NT2/D1 (cell line): ENCODE measurements at regions not wholly inside any gene's neighbourhood (a gene's known extent, or its start where the extent isn't known, plus 50 kb on each side); places are given as distances from the start of the nearest gene placed in this dataset.

Experiments used
- DNase-seq: peaks from one replicate; pipeline ENCODE4 v3.0.0-alpha.2; 2011; ENCODE audit warnings: low read depth, low spot score
- H3K27me3 ChIP-seq: 2 replicates; pipeline ENCODE4 v1.6.0; 2011; ENCODE audit warnings: mild to moderate bottlenecking; ENCODE audit not compliant: insufficient read length, insufficient read depth
- H3K36me3 ChIP-seq: 2 replicates; pipeline ENCODE4 v1.6.1; 2011; ENCODE audit warnings: mild to moderate bottlenecking, low read length, mixed read lengths; ENCODE audit not compliant: insufficient read depth, insufficient read length
- H3K4me1 ChIP-seq: 2 replicates; pipeline ENCODE4 v1.5.1; 2011; ENCODE audit not compliant: insufficient read depth, insufficient read length
- H3K4me3 ChIP-seq: 2 replicates; pipeline ENCODE4 v1.5.1; 2011; ENCODE audit warnings: low read depth; ENCODE audit not compliant: insufficient read length
- H3K9ac ChIP-seq: 2 replicates; pipeline ENCODE4 v1.6.0; 2011; ENCODE audit warnings: low read depth; ENCODE audit not compliant: insufficient read length
- H3K9me3 ChIP-seq: 2 replicates; pipeline ENCODE4 v1.5.1; 2011; ENCODE audit warnings: mild to moderate bottlenecking, low read length; ENCODE audit not compliant: insufficient read depth
- SUZ12 ChIP-seq: IDR thresholded peaks from 2 replicates; pipeline ENCODE4 v1.6.1; 2011; ENCODE audit not compliant: insufficient read length, insufficient read depth; ENCODE audit errors: extremely low read depth
- YY1 ChIP-seq: IDR thresholded peaks from 2 replicates; pipeline ENCODE4 v1.6.1; 2011; ENCODE audit not compliant: insufficient read length, insufficient read depth
- ZNF274 ChIP-seq: IDR thresholded peaks from 2 replicates; pipeline ENCODE4 v1.6.1; 2011; ENCODE audit warnings: mild to moderate bottlenecking, low read depth, low read length

- no peaks in the 10 kb centered on the region for H3K36me3 ChIP-seq
- no peaks in the 10 kb centered on the region for H3K4me1 ChIP-seq
- H3K4me3 ChIP-seq: no peak overlapping the region
- TF ChIP-seq YY1 (no peak), SUZ12 (no peak), ZNF274 (no peak)
- no peaks in the 10 kb centered on the region for H3K27me3 ChIP-seq
- DNase-seq: no peak
- H3K9ac ChIP-seq: no peak overlapping the region
- H3K9me3 ChIP-seq: no peaks in the 10 kb centered on the region
Measured at GRCh38 chr11:15655552-15655951, 540.8 kb downstream of the INSC start.

- TF ChIP-seq ZNF274 (no peak), SUZ12 (no peak), YY1 (no peak)
- no peaks in the 10 kb centered on the region for H3K4me1 ChIP-seq
- no peaks in the 10 kb centered on the region for H3K27me3 ChIP-seq
Measured at GRCh38 chr11:15657264-15657663, 542.5 kb downstream of the INSC start.

GRCh38 chr11:15660496-15660895 lies 545.8 kb downstream of the INSC start:
- no peak overlapping the region for H3K4me3 ChIP-seq
- DNase-seq: no peak
- H3K36me3 ChIP-seq: no peaks in the 10 kb centered on the region
- no peaks in the 10 kb centered on the region for H3K4me1 ChIP-seq
- H3K9ac ChIP-seq: no peak overlapping the region
- no peaks in the 10 kb centered on the region for H3K9me3 ChIP-seq
- no peaks in the 10 kb centered on the region for H3K27me3 ChIP-seq
- no peak for TF ChIP-seq SUZ12
- TF ChIP-seq YY1: no peak
- no peak for TF ChIP-seq ZNF274

More at GRCh38 chr11:15657264-15657663, 542.5 kb downstream of the INSC start:
- Histone ChIP-seq H3K4me3 (no peak overlapping the region), H3K9me3 (no peaks in the 10 kb centered on the region), H3K9ac (no peak overlapping the region), H3K36me3 (no peaks in the 10 kb centered on the region)
- DNase-seq: no peak

DNA sequence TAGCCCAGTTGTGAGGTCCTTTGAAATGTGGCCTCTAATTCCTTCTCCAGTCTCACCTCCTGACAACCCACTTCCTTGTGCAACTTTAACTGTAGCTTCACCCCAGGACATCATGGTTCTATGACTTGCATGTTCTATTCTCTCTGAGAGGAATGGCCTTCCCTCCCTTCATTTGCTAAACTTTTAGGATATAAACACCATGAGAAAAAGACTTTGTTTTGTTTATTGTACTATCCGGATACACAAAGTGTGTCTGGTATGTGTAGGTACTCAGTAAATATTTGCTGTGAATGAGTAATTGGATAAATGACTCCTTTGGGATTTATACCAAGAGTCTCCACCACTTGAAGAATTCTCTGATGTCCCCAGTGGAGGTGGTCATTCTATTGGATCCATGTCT lies 547.6 kb downstream of the INSC start:
- no peaks in the 10 kb centered on the region for H3K4me1 ChIP-seq
- DNase-seq: no peak
- no peak for TF ChIP-seq YY1
- no peak for TF ChIP-seq SUZ12
- no peak for TF ChIP-seq ZNF274
- H3K9ac ChIP-seq: no peak overlapping the region
- H3K27me3 ChIP-seq: no peaks in the 10 kb centered on the region
- H3K4me3 ChIP-seq: no peak overlapping the region
- no peaks in the 10 kb centered on the region for H3K36me3 ChIP-seq
- H3K9me3 ChIP-seq: peaks cover 8% of the 10 kb centered on the region; the same call in 1 of the 2 replicates

- DNase-seq: peak; percentile 20
- Histone ChIP-seq H3K4me1 (no peaks in the 10 kb centered on the region), H3K9me3 (peaks cover 13% of the 10 kb centered on the region; the same call in 1 of the 2 replicates), H3K27me3 (no peaks in the 10 kb centered on the region), H3K36me3 (no peaks in the 10 kb centered on the region), H3K4me3 (no peak overlapping the region), H3K9ac (no peak overlapping the region)
- TF ChIP-seq ZNF274 (no peak), YY1 (no peak), SUZ12 (no peak)
Measured at GRCh38 chr11:15663777-15664218, 549.1 kb downstream of the INSC start.

GRCh38 chr11:15665368-15665871 lies 550.7 kb downstream of the INSC start:
- no peak for DNase-seq
- Histone ChIP-seq H3K4me3 (no peak overlapping the region), H3K36me3 (no peaks in the 10 kb centered on the region), H3K9me3 (peaks cover 13% of the 10 kb centered on the region; the same call in 1 of the 2 replicates), H3K27me3 (no peaks in the 10 kb centered on the region), H3K4me1 (no peaks in the 10 kb centered on the region), H3K9ac (no peak overlapping the region)
- TF ChIP-seq SUZ12: no peak
- no peak for TF ChIP-seq ZNF274
- TF ChIP-seq YY1: no peak

- peaks cover 13% of the 10 kb centered on the region; the same call in 1 of the 2 replicates for H3K9me3 ChIP-seq
- H3K4me1 ChIP-seq: no peaks in the 10 kb centered on the region
- H3K27me3 ChIP-seq: no peaks in the 10 kb centered on the region
- TF ChIP-seq ZNF274: no peak
- TF ChIP-seq SUZ12: no peak
- TF ChIP-seq YY1: no peak
- no peaks in the 10 kb centered on the region for H3K36me3 ChIP-seq
- no peak for DNase-seq
- no peak overlapping the region for H3K9ac ChIP-seq
- H3K4me3 ChIP-seq: no peak overlapping the region
Measured at GRCh38 chr11:15667127-15667725, 552.5 kb downstream of the INSC start.

- no peak overlapping the region for H3K9ac ChIP-seq
- peaks cover 13% of the 10 kb centered on the region; the same call in 1 of the 2 replicates for H3K9me3 ChIP-seq
- no peak for DNase-seq
- no peaks in the 10 kb centered on the region for H3K4me1 ChIP-seq
- H3K4me3 ChIP-seq: no peak overlapping the region
- H3K36me3 ChIP-seq: no peaks in the 10 kb centered on the region
- H3K27me3 ChIP-seq: no peaks in the 10 kb centered on the region
- no peak for TF ChIP-seq YY1
- no peak for TF ChIP-seq ZNF274
- TF ChIP-seq SUZ12: no peak
Measured at GRCh38 chr11:15668718-15669117, 554.0 kb downstream of the INSC start.
